GM19372 (cell line): ENCODE measurements at regions not wholly inside any gene's neighbourhood (a gene's known extent, or its start where the extent isn't known, plus 50 kb on each side); places are given as distances from the start of the nearest gene placed in this dataset.

Source experiments
- ATAC-seq: cut with Tn5 transposase; IDR thresholded peaks from one replicate; pipeline ENCODE4 v1.9.1; 2021; ENCODE audit warnings: mild to moderate bottlenecking, low read depth, moderate library complexity; ENCODE audit not compliant: unreplicated experiment

DNA sequence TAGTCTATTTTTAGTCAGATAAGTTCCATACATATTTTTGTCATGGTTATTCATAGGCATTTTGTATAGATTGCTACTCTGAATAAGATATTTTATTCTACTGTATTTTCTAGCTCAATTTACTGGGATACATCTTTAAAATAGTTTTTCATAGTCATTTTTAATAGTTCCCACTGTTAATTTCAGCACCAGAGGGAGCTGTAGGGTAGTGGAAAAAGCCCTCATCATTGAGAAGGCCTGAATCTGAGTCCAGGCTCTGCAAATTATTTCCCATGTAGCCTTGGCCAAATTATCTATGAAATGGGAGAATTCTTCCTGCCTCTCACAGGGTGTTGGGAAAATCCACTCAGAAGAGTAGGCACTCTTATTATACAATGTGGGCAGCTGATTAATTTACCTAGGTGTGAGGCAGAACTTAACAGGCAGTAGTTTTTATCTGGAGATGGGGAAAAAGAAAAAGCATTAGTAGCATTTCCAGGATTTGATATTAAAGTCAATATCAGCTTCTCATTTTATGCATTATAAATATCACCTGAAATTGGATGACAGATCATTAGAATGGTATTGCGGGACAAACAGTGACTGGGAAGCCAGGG lies 102.9 kb upstream of the PAQR3 start:
- ATAC-seq = no peak

DNA sequence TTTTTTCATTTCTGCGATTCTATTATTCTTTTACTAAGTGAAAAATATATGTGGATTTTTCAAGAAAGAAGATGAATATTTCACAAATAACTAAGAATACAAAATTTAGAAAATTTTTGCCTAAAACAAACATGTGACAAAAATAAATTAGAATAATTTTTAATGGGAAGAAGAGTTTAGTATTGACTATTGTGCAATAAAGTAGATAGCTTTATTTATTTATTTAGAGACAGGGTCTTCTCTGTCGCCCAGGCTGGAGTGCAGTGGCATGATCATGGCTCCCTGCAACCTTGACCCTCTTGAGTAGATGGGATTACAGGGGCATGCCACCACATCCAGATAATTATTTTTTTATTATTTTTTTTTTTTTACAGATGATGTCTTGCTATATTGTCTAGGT lies 95.3 kb upstream of the PAQR3 start:
- ATAC-seq = no peak

DNA sequence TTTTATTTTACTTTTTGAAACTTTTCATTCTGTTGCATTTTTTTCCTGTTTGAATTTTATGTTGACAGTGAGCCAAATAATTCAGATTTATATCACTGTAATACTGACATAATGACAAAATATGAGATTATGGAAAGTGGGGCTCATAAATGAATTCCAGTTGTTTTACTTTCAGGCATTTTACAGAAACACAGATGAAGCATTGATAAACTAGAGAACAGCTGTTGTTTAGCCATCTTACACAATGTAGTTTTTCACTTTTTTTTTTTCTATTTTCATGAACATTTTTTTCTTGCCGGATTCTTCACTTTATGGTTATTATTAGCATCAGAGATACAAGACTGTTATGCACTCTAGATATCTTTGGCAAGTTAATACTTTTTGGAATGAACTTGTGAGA lies 91.7 kb upstream of the PAQR3 start:
- ATAC-seq = no peak

DNA sequence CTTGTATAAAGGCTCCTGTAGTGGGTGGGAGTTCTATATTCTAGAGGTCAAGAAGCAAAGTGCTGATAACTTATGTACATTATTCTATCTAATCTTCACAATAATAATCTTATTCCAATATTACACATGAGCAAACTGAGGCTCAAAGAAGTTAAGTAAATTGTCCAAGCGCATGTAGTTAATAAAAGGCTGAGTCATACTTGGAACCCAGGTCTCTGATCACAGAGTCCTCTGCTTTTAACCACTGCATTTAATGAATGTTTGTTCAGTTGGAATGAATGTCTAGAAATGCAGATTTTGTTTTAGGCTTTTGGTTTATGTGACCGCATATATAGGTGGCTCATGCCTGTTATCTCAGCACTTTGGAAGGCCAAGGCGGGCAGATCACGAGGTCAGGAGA lies 88.4 kb upstream of the PAQR3 start:
- ATAC-seq = no peak

DNA sequence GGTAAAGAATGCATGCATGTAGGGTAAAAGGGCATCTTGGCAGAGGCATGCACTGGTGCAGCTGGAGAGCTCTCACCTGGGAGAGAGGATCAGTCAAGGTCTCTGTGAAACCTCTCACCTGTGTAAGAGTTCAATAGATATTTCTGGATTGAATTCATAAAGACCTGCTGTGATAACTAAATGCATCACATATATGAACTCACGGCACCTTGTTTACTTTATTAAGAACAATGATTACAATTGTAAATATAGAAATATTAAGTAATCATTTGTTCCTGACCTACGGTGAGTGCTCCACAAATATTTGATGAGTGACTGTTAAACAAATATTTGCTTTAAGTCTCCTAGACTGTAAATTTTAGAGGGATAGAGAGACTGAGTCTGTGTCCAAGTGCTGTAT lies 85.9 kb upstream of the PAQR3 start:
- no peak for ATAC-seq

DNA sequence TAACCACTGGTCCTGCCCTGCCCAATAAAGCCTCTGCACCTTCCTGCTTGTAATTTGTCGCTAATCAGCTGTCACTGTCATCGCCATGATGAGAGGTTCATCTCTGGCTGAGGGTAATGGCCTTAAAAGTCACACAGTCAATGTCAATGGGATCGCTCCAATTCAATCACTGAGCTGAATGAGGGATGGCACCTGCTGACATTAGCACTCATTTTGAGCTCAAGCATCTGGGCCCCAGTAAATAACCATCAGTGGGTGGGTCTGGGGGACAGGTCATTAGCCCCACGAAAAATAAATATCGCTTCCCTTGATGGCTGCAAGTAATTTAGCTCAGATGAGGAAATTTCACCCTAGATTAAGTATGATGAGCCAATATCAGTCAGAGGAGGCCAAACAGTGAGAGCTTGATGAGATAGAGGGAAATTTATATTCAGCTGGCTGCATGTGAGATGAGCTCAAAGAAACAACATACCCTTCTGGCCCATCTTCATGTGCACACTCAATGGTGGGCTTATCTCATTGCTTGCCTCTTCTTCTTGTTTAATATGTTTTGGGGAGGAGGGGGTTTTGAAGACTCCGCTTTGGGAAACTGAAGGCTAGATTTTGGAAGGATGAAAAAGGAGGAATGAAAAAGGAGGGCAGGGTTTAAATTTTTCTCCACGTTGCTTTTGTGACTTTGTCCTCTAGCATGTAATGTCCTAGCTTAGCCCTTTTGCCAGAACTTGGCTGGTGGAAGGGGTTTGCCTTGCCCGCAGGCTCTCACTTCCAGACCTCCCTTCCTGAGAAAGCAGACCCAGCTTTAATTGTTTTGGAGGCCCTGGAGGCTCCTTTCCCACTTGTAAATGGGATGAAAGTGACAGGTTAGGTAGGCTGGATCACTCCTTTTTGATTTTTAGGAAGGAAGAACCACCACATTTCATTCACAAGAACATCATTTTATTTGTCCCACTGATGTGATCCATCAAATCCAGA lies 84.8 kb upstream of the PAQR3 start:
- no peak for ATAC-seq

DNA sequence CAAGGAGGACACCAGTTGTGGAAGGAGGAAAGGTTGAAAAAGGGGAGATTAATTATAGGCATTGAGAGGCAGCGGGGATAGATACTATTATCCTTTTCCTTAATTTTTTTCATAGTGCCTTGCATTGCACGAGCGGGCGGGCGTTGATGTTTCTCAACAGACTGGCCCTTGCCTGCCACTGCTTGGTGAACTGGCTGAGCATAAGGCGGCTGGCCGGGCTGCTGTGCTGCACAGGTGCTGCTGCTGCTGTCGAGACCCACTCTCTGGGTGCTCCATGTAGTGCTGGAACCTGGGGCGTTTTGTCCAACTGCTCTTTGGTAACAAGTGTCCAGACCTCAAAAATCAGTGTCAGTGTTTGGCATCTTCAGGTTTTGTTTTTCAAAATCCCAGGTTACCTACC lies 83.3 kb upstream of the PAQR3 start:
- no peak for ATAC-seq

DNA sequence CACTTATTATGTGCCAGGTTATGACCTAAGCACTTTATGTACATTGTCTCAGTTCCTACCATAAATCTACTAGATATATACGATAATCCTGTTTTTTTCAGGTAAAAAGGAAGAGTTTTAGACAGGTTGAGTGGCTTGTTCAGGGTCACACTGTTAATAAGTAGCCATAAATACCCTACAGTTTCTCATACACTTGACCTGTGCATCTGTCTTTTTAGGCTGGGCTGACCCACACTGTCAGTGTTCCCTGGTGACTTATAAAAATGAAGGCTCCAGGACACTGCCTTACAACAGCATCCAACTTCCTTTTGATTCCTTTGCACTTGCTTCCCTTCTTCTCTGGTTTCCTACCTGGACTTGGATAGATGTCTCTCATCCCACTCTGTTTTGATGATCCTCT lies 78.2 kb upstream of the PAQR3 start:
- no peak for ATAC-seq

DNA sequence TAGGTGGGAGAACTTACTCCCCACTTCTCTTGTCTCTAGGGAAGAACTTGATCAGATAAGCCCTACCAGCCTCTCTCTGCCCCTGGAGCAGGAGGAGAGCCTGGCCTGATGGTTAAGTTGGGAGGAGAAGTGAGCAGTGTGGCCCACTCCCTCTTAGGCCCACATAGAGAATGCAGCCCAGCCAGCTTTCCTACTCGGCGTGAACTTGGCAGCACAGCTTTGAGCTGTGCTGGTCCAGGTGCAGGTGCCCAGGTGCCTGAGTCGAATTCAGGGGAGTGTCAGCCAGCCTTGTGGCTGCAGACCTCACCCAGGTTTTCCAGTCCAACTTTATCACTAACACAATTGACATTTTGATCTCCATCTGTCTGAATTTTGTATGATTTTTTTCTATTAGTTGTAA lies 77.6 kb upstream of the PAQR3 start:
- ATAC-seq = no peak

DNA sequence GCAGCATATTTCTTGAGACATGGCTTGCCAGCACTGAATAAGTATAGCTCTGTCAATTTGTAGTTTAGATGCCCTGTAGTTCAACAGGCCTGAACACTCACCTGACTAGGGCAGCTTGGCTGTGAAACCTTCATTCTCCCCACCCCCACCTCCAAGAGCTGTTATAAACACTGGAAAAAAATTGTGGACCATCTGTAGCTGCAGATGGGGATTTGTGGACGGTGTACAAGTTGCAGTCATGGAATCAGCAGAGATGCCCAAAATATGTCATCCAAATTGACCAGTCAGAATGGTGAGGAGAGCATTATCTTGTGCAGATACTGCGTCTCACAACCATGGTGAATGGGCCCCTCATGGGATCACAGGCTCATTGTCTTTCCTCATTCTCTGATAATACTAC lies 76.2 kb upstream of the PAQR3 start:
- no peak for ATAC-seq

DNA sequence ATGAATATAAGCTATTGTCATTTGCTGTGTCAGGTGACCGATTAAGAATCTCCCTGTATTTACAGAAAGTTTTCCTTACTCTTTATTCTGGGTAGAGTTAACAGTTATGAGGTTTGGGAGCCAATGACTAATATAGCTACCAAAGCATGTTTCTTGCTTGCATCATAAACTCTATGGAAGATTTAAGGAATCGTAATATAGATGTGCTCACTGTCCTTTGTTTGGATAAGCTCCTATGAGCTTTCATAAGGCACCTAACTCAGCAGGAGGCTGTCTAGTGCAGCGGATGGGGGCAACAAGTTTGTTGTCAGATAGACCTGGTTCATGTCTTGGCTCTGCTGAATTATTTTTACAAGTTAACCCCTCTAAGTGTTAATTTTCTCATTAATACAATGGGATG lies 75.0 kb upstream of the PAQR3 start:
- ATAC-seq = no peak

DNA sequence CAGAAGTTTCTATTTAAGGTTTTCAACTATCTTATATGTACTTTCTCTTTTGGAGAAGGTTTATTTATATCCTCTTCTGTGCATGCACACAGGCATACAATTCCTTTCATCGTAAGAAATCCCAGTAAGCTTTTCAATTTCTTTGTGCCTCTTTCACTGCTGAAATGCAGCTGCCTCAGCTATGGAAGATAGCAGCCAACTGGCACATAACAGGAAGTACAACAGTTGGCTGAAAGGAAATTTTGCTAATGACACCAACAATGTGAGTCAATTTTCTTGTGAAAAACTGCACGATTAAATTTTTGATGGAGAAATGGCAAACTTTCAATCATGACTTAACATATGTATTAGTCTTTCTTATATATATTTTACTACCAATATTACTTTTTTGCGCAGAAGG lies 74.5 kb upstream of the PAQR3 start:
- ATAC-seq = no peak

DNA sequence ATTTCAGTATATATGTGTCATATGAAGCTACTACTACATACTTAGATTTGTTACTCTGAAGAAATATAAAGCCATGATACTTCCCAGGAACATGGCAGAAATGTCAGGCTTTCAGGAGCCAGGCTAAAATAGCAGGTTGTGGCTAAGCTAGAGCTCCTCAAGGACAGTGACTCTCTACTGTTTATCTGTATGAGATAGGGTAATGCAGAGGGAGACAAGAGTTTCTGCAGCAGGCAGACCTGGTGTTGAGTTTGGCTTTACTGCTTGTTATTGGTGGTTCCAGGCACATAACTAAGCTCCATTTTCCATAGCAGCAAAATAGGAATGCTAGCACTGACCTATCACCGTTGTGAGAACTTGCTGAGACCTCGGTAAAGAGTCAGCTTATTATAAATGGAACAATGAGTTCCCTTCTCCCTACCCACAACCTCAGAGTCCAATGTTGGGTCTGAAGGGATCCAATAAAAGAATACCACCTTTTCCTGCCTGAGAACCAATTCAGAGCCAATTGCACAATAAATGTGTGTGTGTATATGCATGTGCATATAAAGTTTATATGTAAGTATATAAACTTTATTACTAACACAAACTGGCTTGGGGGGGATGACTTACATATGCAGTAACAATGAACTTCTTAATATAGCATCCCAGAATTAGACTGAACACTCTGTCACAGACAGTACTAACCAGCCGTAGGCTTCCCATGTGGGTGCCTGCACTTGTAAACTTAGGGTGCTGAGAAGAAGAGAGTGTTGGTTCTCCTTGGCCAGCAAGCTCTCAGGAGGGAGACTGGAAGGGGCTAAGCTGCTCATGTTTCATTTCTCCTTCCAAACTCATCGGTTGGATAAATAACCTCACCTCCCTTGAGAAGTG lies 51.9 kb upstream of the PAQR3 start:
- ATAC-seq = no peak

DNA sequence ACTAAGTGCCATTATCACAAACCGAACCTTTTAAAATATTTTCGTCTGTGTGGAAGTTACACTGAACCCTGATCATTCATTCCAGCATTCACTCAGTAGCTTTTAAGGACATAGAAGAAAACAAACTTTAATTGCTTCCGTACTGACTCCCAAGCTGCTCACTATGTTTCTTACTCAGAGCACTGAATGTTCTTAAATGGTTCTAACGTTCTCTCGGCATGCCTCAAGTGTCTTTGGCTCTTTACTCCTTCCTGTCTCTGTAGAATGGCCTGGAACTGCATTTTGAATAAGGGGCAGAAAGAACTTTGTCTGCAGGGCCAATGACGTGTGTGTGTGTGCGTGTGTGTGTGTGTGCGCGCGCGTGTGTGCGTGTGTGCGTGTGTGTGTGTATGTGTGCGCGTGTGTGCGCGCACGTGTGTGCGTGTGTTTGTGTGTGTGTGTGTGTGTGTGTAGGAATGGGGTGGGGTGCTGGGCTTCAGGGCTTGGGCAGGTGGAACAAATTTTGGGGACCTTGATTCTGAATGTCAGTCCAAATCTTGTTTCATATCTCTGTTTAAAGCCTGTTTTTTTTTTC lies 50.5 kb upstream of the PAQR3 start:
- no peak for ATAC-seq
